Stimulated activated naive CD8-positive, alpha-beta T cell treated with anti-CD3 and anti-CD28 coated beads, Interleukin-15, Interleukin-2, amounts not matched to agents 100 U/mL and 50 U/mL, for 24 hours (primary cell): ENCODE measurements at regions not wholly inside any gene's neighbourhood (a gene's known extent, or its start where the extent isn't known, plus 50 kb on each side); places are given as distances from the start of the nearest gene placed in this dataset.

ENCODE experiments used
- ATAC-seq: fragments of 150-1000 bp; cut with Tn5 transposase; one replicate; pipeline ENCODE4 v1.10.0; 2021
- DNase-seq: peaks from one replicate; pipeline ENCODE4 v3.0.0; 2021

DNA sequence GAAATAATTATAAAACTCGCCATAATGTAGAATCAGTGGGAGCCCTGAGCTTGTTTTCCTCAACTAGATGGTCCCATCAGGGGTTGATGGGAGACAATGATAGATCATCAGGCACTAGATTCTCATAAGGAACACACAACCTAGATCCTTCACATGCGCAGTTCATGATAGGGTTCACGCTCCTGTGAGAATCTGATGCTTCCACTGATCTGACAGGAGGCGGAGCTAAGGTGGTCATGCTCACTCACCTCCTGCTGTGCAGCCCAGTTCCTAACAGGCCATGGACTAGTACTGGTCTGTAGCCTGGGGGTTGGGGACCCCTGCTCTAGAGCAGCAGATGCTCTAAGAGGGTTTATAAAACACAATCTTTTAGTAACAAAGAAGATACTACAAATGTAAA lies 183.6 kb downstream of the ANXA2 start:
- DNase-seq, result no peak
- ATAC-seq, result no peak

GRCh38 chr15:60215225-60215963 lies 182.4 kb downstream of the ANXA2 start:
- DNase-seq (no peak), ATAC-seq (no peak)

- ATAC-seq (no peak), DNase-seq (no peak)
Measured at GRCh38 chr15:60217161-60217560, 180.6 kb downstream of the ANXA2 start.

DNA sequence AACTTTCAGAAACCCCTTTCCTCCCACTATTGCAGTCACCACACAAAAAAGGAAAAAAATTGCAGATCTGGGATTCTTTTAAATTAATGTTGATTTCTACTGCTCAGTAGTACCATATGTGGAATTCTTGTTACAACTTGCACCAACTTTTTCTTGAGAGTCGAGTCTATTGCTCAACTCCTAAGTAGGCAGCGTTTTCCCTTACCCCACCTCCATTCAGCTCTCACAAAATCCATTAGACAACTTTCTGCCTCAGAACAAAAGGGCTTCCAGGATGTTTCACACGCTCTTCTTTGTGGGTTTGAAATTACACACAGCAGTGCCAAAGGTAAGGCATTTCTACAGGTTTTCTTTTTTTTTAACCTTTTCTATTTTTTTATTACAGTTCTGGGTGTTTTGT lies 179.5 kb downstream of the ANXA2 start:
- ATAC-seq (no peak), DNase-seq (no peak)

GRCh38 chr15:60219866-60220265 lies 177.9 kb downstream of the ANXA2 start:
- no peak for DNase-seq
- ATAC-seq, result no peak

- no peak for DNase-seq
- no peak for ATAC-seq
Measured at GRCh38 chr15:60221356-60221755, 176.4 kb downstream of the ANXA2 start.

DNA sequence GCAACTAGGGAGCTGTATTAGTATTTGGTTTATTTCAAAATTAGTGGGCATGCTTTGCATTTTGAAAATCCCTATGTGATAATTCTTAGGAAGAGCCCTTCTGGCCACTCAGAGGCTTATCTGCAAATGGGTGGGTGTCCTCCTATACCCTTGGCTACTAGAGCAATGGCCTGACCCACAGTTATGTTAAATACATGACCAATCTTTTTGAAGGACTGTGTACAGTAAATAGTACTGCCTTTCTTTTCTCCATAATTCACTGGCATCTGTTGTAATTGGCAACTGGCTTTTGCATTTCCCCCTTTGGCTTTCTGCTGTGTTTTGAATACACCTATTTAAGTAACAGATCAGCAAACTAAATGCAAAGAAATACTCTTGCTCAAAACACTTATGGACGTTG lies 175.4 kb downstream of the ANXA2 start:
- ATAC-seq (no peak), DNase-seq (no peak)

DNA sequence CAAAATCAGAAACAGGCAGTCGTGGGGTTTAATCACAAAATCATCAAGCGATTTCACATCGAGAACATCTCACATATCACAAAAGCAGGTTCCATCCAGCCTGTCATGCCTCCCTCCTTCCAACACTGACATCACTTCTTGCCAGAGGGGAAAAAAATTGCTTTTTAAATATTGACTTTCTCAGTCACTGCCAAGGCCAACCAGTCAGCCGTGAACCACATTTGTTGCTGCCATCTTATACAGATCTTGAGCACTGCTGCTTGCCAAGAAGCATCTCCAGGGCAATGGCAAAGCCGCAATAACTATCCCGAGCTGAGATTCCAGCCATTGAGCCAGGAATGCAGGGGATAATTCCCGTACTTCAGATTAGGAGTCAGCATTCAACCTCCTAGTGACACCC lies 174.6 kb downstream of the ANXA2 start:
- ATAC-seq, result no peak

DNA sequence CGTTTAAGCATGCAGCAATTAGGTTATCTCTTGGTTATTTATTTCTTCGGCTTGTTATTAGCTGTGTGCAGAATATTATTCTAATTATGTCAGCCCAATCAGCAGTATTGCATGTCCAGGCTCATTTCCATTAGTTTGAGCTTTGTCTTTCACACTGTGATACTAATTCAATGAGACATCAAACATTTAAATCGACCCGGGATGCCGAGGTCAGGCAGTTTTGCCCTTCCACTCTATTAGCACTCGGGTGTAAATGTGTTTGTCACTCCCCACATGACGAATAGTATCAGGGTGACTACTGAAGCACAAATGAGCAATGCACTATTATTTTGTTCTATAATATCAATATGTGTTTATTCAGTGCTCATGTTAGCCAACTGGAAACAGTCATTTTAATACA lies 170.9 kb downstream of the ANXA2 start:
- ATAC-seq (no peak), DNase-seq (no peak)

More for the DNA sequence above, 174.6 kb downstream of the ANXA2 start:
- no peak for DNase-seq

DNA sequence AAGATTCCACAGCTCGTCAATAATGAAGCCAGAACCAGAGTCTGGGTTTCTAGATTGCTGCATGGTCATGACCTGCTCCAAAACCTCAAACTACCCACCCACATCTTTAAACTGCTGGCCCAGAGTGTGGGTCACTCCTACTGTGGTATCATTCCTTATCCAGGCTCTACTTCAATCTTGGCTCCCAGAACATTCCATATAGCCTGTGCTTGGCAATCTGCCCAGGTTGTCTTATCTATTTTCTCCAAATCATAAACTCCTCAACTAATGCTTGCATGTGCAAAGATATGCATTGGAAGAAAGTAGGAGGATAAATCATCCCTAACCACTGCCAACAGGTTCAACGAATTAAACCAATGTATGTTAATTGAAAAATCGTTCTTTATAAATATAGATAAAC lies 169.7 kb downstream of the ANXA2 start:
- ATAC-seq, result no peak
- DNase-seq, result no peak

DNA sequence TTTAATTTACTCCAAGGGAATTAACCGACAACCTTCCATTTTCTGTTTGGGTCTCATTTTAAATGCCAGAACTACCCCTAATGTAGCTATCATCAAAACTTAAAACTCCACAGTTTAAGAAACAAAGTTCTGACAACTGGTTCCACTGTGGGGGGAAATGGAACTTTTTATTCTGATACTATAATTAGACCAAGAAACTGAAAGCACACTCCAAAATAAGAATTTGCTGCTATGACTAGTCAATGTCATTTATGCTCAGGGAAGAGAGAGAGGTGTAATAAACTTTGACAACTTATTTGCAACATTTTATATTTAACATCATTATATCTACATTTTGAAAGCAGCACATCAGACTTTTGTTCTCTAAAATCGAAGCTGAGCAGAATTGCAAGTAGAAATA lies 169.2 kb downstream of the ANXA2 start:
- DNase-seq (no peak), ATAC-seq (no peak)

DNA sequence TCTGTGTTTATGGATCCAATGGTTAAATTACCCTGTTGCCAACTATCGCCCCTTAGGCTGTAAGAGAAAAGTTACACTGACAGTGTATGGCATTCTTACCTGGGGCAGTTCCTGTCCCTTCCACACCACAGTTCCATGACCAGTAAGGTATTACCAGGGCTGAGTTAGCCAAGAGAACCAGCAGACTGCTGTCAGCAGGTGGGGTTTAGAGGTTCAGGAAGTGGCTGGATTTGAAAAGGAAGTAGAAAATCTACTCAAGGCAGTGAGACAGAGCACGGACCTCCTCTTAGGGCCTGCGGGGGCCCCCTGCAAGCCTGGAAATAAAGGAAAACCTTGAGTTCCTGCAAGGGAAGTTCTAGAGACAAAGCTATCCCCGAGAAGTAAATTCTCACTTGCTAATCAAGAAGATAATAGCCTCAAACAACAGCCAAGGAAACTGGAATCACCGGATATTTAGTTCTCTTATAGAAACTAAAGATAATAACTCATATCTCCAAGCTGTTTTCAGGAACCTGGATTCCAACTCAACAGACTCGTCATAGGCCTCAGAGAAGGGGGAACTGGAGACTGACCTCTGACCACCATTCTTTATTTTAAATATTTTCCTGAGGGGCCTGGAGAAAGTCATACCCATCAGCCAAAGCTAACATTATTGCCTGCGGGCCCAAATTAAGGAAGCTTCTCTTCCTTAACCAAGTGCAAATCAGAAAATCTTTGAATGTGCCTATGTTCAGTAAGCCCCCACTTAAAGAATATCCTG lies 161.7 kb downstream of the ANXA2 start:
- DNase-seq (no peak), ATAC-seq (no peak)

DNA sequence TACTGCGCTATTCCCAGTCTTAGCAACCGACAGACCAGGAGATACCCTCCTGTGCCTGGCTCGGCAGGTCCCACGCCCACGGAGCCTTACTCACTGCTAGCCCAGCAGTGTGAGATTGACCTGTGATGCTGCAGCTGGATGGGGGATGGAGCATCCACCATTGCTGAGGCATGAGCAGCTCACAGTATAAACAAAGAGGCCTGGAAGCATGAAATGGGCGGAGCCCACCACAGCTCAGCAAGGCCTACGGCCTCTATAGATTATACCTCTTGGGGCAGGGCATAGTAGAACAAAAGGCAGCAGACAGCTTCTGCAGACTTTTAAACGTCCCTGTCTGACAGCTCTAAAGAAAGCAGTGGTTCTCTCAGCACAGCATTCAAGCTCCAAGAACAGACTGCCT lies 160.3 kb downstream of the ANXA2 start:
- ATAC-seq (no peak), DNase-seq (no peak)

DNA sequence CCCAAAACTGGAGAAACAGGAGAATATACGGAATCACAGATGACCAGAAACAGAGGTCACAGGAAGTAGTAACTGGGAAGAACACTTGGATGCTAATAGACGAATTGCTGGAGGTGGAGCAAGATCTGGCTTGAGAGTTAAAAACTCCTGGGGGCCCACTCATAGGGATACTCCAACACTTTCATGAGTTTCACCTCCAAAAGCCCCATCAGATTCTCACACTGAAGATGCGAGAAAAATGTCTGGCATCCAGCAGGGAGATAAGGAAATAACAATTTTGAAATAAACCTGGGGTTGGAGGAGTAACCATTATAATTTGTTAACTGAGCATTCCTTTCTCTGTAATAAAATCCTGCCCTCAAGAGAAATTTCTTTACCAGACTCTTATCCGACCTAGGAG lies 154.0 kb downstream of the ANXA2 start:
- ATAC-seq (no peak), DNase-seq (no peak)

GRCh38 chr15:60244813-60245212 lies 153.0 kb downstream of the ANXA2 start:
- DNase-seq, result no peak
- no peak for ATAC-seq

DNA sequence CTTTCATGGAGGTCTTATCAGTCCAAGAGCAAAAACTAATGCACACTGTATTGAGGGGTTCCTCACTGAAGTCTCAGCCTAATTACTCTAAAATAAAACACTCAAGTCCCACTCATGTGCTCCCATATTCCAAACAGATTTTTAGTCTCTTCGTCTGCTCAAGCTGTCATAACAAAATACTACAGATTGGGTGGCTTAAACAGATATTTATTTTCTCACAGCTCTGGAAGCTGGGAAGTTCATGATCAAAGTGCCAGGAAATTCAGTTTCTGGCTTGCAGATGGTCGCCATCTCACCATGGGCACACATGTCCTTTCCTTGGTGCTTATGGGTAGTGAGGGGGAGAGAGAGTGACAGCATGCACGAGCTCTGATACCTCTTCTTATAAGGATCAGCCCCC lies 147.5 kb downstream of the ANXA2 start:
- ATAC-seq, result no peak
- no peak for DNase-seq

DNA sequence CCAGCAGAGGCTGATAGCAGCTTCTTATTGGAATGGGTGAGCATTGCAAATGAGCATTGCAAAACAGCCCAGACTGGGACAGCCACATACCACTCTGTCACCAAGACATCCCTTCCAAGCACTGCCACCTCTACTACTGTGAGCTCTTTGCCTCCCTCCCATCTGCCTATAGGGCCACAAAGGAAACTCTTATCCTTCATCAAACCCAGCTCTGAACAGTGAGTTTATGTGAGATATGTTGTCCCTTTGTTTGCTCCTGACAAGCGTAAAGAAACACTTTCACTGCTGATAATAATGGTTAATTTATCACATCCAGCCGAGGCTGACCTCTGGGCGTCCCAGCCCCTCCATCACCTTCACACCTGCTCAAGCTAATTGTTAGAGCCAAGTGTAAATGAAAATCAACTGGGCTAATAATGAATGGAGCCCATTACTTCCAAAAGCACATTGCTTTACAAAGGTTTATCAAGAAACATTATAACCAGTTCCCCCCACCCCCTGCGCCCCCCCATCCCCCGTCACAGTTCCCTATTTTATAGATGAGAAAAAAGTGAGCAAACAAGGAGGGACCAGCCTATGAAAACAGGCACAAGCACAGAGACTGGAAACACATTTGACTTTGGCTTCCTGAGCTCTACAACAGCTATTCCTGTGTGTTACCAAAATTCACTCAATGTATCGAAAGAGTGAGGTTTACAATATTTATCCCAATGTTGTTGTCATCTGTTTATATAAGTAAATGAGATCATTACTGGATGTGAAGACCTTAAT lies 146.3 kb downstream of the ANXA2 start:
- ATAC-seq, result no peak

GRCh38 chr15:60254416-60254815 lies 143.4 kb downstream of the ANXA2 start:
- DNase-seq (no peak), ATAC-seq (no peak)

More for the DNA sequence above, 146.3 kb downstream of the ANXA2 start:
- DNase-seq, result no peak

- DNase-seq, result peak; percentile 12
- peak; percentile 97 for ATAC-seq
Measured at GRCh38 chr15:60255390-60255789, 142.4 kb downstream of the ANXA2 start.

GRCh38 chr15:60257591-60258159 lies 140.1 kb downstream of the ANXA2 start:
- DNase-seq, result no peak
- no peak for ATAC-seq

- DNase-seq (no peak), ATAC-seq (no peak)
Measured at GRCh38 chr15:60259469-60259868, 138.3 kb downstream of the ANXA2 start.

GRCh38 chr15:60264088-60264487 lies 133.7 kb downstream of the ANXA2 start:
- DNase-seq, result no peak
- no peak for ATAC-seq

DNA sequence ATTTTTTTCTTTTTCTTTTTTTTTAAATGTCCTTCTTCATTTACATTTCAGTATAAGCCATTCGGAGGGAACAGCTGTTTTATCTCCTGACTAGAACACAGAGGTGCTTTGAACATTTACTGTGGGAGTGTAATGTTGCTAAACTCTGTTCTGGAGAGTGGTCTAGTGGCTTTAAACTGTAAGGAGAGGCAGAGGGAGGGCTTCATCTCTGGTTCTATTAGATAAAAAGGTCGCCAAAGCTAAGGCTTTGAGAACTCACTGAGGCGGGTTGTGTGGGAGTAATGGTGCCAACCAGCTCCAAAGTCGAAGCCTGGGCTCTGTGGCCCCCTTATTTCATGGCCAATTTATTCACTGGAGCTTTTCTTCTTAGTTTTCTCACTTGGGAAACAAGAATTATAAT lies 133.2 kb downstream of the ANXA2 start:
- DNase-seq (no peak), ATAC-seq (no peak)
